H9 (cell line): ENCODE measurements at regions not wholly inside any gene's neighbourhood (a gene's known extent, or its start where the extent isn't known, plus 50 kb on each side); places are given as distances from the start of the nearest gene placed in this dataset.

Source experiments
- DNase-seq: peaks from one replicate; pipeline ENCODE4 v3.0.0-alpha.2; 2017
- H2AFZ ChIP-seq: one replicate; pipeline ENCODE4 v1.6.1; 2013; ENCODE audit warnings: mild to moderate bottlenecking, low read length, control low read depth, moderate library complexity
- H2AK5ac ChIP-seq: 2 replicates; pipeline ENCODE4 v1.6.1; 2013; ENCODE audit warnings: low read length, control low read depth, mixed read lengths; ENCODE audit not compliant: insufficient read length
- H2BK120ac ChIP-seq: one replicate; pipeline ENCODE4 v1.6.1; 2013; ENCODE audit warnings: low read depth, mild to moderate bottlenecking, low read length, control low read depth, inconsistent platforms; ENCODE audit not compliant: poor library complexity, severe bottlenecking
- H2BK12ac ChIP-seq: 2 replicates; pipeline ENCODE4 v1.6.1; 2013; ENCODE audit warnings: low read length, control low read depth, mixed read lengths, low read depth; ENCODE audit not compliant: insufficient read length
- H2BK15ac ChIP-seq: 2 replicates; pipeline ENCODE4 v1.6.1; 2013; ENCODE audit warnings: low read depth, low read length, control low read depth
- H2BK20ac ChIP-seq: one replicate; pipeline ENCODE4 v1.6.1; 2013; ENCODE audit warnings: low read depth, mild to moderate bottlenecking, low read length, control low read depth, inconsistent platforms; ENCODE audit not compliant: poor library complexity, severe bottlenecking
- H2BK5ac ChIP-seq: 2 replicates; pipeline ENCODE4 v1.6.1; 2013; ENCODE audit warnings: low read length, control low read depth, mixed read lengths; ENCODE audit not compliant: insufficient read length
- H3K14ac ChIP-seq: 2 replicates; pipeline ENCODE4 v1.6.1; 2013; ENCODE audit warnings: low read length, control low read depth; ENCODE audit not compliant: insufficient read depth
- H3K18ac ChIP-seq: 2 replicates; pipeline ENCODE4 v1.6.1; 2013; ENCODE audit warnings: low read depth, mild to moderate bottlenecking, mixed read lengths, low read length, control low read depth; ENCODE audit not compliant: insufficient read length
- H3K23ac ChIP-seq: 2 replicates; pipeline ENCODE4 v1.6.1; 2013; ENCODE audit warnings: low read length, control low read depth, mixed read lengths, low read depth; ENCODE audit not compliant: insufficient read length
- H3K23me2 ChIP-seq: 2 replicates; pipeline ENCODE4 v1.6.1; 2013; ENCODE audit warnings: low read depth, mild to moderate bottlenecking, mixed read lengths, low read length, control low read depth; ENCODE audit not compliant: insufficient read length, poor library complexity, severe bottlenecking
- H3K27ac ChIP-seq: 2 replicates; pipeline ENCODE4 v1.5.1; 2013; ENCODE audit warnings: low read length, control low read depth, mixed read lengths, low read depth; ENCODE audit not compliant: insufficient read length
- H3K27me3 ChIP-seq: 2 replicates; pipeline ENCODE4 v1.6.1; 2013; ENCODE audit warnings: low read length, control low read depth, inconsistent platforms; ENCODE audit not compliant: insufficient read depth
- H3K4ac ChIP-seq: 2 replicates; pipeline ENCODE4 v1.6.1; 2013; ENCODE audit warnings: low read depth, mild to moderate bottlenecking, control low read depth, inconsistent platforms, low read length, moderate library complexity
- H3K4me1 ChIP-seq: 2 replicates; pipeline ENCODE4 v1.6.1; 2013; ENCODE audit warnings: low read length, control low read depth, inconsistent platforms; ENCODE audit not compliant: insufficient read depth
- H3K4me2 ChIP-seq: 2 replicates; pipeline ENCODE4 v1.6.1; 2013; ENCODE audit warnings: low read length, control low read depth, mixed read lengths; ENCODE audit not compliant: insufficient read length, insufficient read depth
- H3K56ac ChIP-seq: 2 replicates; pipeline ENCODE4 v1.6.1; 2013; ENCODE audit warnings: low read depth, mild to moderate bottlenecking, mixed read lengths, low read length, control low read depth; ENCODE audit not compliant: insufficient read length
- H3K79me1 ChIP-seq: 2 replicates; pipeline ENCODE4 v1.6.1; 2013; ENCODE audit warnings: low read depth, mild to moderate bottlenecking, moderate library complexity, low read length, control low read depth, inconsistent platforms; ENCODE audit not compliant: insufficient read depth, poor library complexity, severe bottlenecking
- H3K79me2 ChIP-seq: 2 replicates; pipeline ENCODE4 v1.6.1; 2013; ENCODE audit warnings: low read length, control low read depth, inconsistent platforms; ENCODE audit not compliant: insufficient read depth
- H3K9ac ChIP-seq: 2 replicates; pipeline ENCODE4 v1.6.1; 2013; ENCODE audit warnings: low read length, control low read depth, mixed read lengths; ENCODE audit not compliant: insufficient read length; ENCODE audit errors: extremely low read depth
- H3K9me3 ChIP-seq: one replicate; pipeline ENCODE4 v1.6.1; 2013; ENCODE audit warnings: low read depth, low read length, inconsistent platforms; ENCODE audit not compliant: control insufficient read depth
- H3T11ph ChIP-seq: one replicate; pipeline ENCODE4 v1.6.1; 2013; ENCODE audit warnings: mild to moderate bottlenecking, low read length, control low read depth, inconsistent platforms
- H4K20me1 ChIP-seq: one replicate; pipeline ENCODE4 v1.6.1; 2013; ENCODE audit not compliant: control insufficient read depth, insufficient read length, insufficient read depth
- H4K5ac ChIP-seq: 2 replicates; pipeline ENCODE4 v1.6.1; 2013; ENCODE audit warnings: low read depth, mild to moderate bottlenecking, mixed read lengths, low read length, control low read depth; ENCODE audit not compliant: insufficient read length
- H4K8ac ChIP-seq: replicated peaks from 2 replicates; pipeline ENCODE4 v1.6.1; 2013; ENCODE audit warnings: low read length, control low read depth, mixed read lengths, low read depth; ENCODE audit not compliant: insufficient read length
- H4K91ac ChIP-seq: 2 replicates; pipeline ENCODE4 v1.6.1; 2013; ENCODE audit warnings: low read depth, mild to moderate bottlenecking, moderate library complexity, mixed read lengths, low read length, control low read depth; ENCODE audit not compliant: insufficient read length
- H3K27ac Mint-ChIP-seq, 3 experiments: 2 replicates in 2 of 3; 3 replicates in 1 of 3; pipeline ENCODE4 v1.8.0; 2020 to 2021; ENCODE audit warnings: mixed read lengths in 3 of 3, mild to moderate bottlenecking in 1 of 3, moderate library complexity in 1 of 3
- H3K27me3 Mint-ChIP-seq: 2 replicates; pipeline ENCODE4 v1.8.0; 2021; ENCODE audit warnings: low read depth, mild to moderate bottlenecking, moderate library complexity, mixed read lengths
- H3K36me3 Mint-ChIP-seq, 3 experiments: 2 replicates in 2 of 3; 3 replicates in 1 of 3; pipeline ENCODE4 v1.8.0; 2020 to 2021; ENCODE audit warnings: low read depth in 3 of 3, mixed read lengths in 3 of 3; ENCODE audit not compliant: insufficient read depth in 1 of 3
- H3K4me1 Mint-ChIP-seq, 2 experiments: 2 replicates each; pipeline ENCODE4 v1.8.0; 2020; ENCODE audit warnings: mixed read lengths in 2 of 2
- H3K4me3 Mint-ChIP-seq, 2 experiments: 2 replicates in 1 of 2; 3 replicates in 1 of 2; pipeline ENCODE4 v1.8.0; 2020 to 2021; ENCODE audit warnings: mild to moderate bottlenecking in 2 of 2, mixed read lengths in 2 of 2, moderate library complexity in 1 of 2
- H3K9me3 Mint-ChIP-seq, 2 experiments: 2 replicates in 1 of 2; 3 replicates in 1 of 2; pipeline ENCODE4 v1.8.0; 2020; ENCODE audit warnings: mild to moderate bottlenecking in 2 of 2, mixed read lengths in 2 of 2, moderate library complexity in 1 of 2
- WGBS: extraction: QIAGEN DNeasy Blood & Tissue Kit; methylation state at CpG from one replicate; pipeline ENCODE4 v1.1.7; 2013; ENCODE audit warnings: missing lambda C conversion rate, low lambda C conversion rate, mixed read lengths; ENCODE audit not compliant: insufficient read length; ENCODE audit errors: extremely low coverage; 5-methylcytosine and 5-hydroxymethylcytosine counted together
- TF ChIP-seq, protein P1 (sequence below): fragments of 200-600 bp; sonication (generic); conservative IDR thresholded peaks from 3 replicates; pipeline ENCODE4 v1.8.0; 2021; ENCODE audit warnings: antibody characterized with exemption, mild to moderate bottlenecking

DNA sequence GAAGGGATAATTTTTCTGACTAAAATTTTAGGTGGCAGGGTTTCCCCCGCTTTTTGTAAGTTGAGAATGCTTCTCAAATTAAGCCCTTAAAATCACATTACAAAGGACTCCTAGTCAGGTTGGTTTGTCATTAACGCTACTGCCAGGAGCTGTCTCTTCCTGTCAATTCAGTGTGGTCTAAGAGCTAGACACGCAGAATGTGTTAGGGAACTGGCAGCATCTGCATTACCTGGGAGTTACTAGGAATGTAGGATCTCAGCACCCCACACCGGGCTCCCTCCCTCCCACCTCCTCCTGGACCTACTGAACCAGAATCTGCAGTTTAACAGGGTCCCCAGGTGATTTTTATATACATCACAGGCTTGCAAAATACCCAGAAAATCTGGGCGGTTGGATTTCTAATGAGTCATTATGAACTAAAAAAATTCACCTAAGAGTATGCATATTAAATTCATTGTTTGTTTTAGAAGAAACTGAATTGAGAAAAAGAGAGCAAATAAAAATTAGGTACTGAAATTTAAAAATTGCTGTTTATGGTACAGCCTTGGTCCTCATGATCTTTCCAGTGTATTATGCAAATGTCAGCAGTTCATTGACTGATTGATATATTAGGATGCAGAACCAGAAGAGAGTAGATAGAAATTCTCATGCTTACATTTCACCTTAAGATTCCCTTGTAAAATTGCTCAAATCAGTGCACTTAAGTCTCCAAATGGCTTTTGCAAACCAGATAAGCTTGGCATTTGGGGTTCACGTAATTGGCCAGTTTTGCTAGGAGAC, 130.9 kb upstream of the ITGA6 start:
- Histone ChIP-seq H2BK15ac (no peak overlapping the region), H4K8ac (no peak overlapping the region), H2BK5ac (no peak overlapping the region), H3K79me2 (no peaks in the 10 kb centered on the region), H2BK12ac (no peak overlapping the region), H4K91ac (no peak overlapping the region), H3T11ph (no peak overlapping the region), H3K4me1 (peaks cover 8% of the 10 kb centered on the region), H4K20me1 (no peaks in the 10 kb centered on the region), H3K27me3 (no peaks in the 10 kb centered on the region; the same call in 1 of the 2 replicates), H3K23me2 (no peaks in the 10 kb centered on the region), H4K5ac (no peak overlapping the region), H3K4me2 (peak overlapping the region; percentile 6), H3K4ac (no peak overlapping the region), H3K56ac (no peak overlapping the region), H3K14ac (no peak overlapping the region), H3K9ac (no peak overlapping the region), H2BK20ac (no peak overlapping the region), H3K18ac (no peak overlapping the region), H2AFZ (no peak overlapping the region), H2BK120ac (no peak overlapping the region), H2AK5ac (no peak overlapping the region), H3K79me1 (no peaks in the 10 kb centered on the region), H3K9me3 (no peaks in the 10 kb centered on the region), H3K23ac (no peak overlapping the region), H3K27ac (no peak overlapping the region)
- Mint-ChIP-seq H3K4me3 (peak overlapping the region in 1 of 2 experiments; percentile 45; a peak in 1 of 5 replicates), H3K27me3 (peaks cover 70% of the 10 kb centered on the region), H3K9me3 (peaks cover 6 to 7% of the 10 kb centered on the region in 2 experiments; a peak in 2 of 5 replicates), H3K27ac (no peak overlapping the region), H3K36me3 (peaks cover 0 to 11% (median 0%) of the 10 kb centered on the region in 3 experiments; a peak in 2 of 7 replicates), H3K4me1 (peaks cover 41 to 43% of the 10 kb centered on the region in 2 experiments)
- TF ChIP-seq, protein P1, sequence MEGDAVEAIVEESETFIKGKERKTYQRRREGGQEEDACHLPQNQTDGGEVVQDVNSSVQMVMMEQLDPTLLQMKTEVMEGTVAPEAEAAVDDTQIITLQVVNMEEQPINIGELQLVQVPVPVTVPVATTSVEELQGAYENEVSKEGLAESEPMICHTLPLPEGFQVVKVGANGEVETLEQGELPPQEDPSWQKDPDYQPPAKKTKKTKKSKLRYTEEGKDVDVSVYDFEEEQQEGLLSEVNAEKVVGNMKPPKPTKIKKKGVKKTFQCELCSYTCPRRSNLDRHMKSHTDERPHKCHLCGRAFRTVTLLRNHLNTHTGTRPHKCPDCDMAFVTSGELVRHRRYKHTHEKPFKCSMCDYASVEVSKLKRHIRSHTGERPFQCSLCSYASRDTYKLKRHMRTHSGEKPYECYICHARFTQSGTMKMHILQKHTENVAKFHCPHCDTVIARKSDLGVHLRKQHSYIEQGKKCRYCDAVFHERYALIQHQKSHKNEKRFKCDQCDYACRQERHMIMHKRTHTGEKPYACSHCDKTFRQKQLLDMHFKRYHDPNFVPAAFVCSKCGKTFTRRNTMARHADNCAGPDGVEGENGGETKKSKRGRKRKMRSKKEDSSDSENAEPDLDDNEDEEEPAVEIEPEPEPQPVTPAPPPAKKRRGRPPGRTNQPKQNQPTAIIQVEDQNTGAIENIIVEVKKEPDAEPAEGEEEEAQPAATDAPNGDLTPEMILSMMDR = no peak
- WGBS = no CpG with 5 or more reads among the region's 6 CpGs
- DNase-seq = no peak
